ENCODE measurements at regions not wholly inside any gene's neighbourhood (a gene's known extent, or its start where the extent isn't known, plus 50 kb on each side); places are given as distances from the start of the nearest gene placed in this dataset.

DNA sequence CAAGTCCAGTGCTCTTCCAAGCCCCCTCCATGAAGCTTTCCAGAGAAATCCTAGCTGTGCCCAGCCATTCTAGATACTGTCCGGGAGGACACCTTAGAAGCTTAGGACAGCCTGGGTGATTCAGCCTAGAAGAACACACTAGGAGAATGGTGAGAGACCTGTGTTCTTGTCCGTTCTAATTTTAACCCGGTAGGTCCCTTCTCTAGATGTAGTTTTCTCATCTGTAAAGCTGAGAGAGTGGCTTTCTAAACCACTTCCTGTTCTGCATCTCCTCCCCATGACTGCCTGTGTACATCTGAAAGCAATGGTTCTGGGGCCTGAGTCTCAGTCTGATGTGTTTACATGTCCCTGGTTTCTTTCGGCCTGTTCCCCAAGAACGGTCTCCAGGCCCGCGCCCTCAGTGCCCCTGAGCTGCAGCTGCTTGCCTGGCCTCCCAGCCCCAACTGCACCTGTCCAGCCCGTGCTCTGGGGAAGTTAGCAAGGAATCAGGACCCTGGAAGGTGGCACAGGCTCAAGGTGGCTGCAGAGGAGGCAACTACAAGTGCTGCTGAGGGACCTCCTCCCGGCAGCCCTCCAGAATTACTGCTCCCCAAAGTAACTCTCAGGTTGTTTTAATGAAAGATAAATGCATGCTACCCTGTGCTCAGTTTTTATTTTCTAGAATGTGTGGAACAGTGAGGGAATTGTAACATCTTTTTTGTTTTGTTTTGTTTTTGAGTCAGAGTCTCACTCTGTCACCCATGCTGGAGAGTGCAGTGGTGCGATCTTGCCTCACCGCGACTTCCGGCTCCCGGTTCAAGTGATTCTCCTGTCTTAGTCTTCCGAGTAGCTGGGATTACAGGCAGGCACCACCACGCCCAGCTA is 105.9 kb downstream of the LBH start:
- Histone ChIP-seq H3K4me3 (ENCODE audit: low read depth, low read length) (no peak overlapping the region), H3K9me3 (ENCODE audit: control insufficient read depth, insufficient read depth, low read depth, low read length) (no peaks in the 10 kb centered on the region), H3K36me3 (ENCODE audit: control insufficient read depth in 2 of 2, insufficient read depth in 1 of 2, low read length in 2 of 2) (no peaks in the 10 kb centered on the region), H3K27ac (ENCODE audit: extremely low read depth, low read depth, low read length) (no peak overlapping the region), H3K4me1 (ENCODE audit: control insufficient read depth, insufficient read depth, low read length) (no peaks in the 10 kb centered on the region)
- ChIA-PET POLR2A (no interaction called here), CTCF (interaction anchor here (0.7 kb wide), 3 partner anchors 19 to 378 kb away, joined by 3 to 4 read pairs (median 3); no protein-coding TSS in a partner anchor)
- TF ChIP-seq HOXA7 (CRISPR knock-in tag; IDR thresholded peaks at IDR 0.05; ENCODE audit: borderline replicate concordance) (no peak), ZNF701 (tag by site-specific recombination; IDR thresholded peaks at IDR 0.05) (no peak), KLF16 (tag by site-specific recombination; IDR thresholded peaks at IDR 0.05) (no peak), ZNF510 (tag by site-specific recombination; IDR thresholded peaks at IDR 0.05; ENCODE audit: insufficient replicate concordance) (no peak), ZNF626 (tag by site-specific recombination; IDR thresholded peaks at IDR 0.05) (no peak), ZNF132 (tag by site-specific recombination; IDR thresholded peaks at IDR 0.05; ENCODE audit: borderline replicate concordance) (no peak), HOXD13 (CRISPR knock-in tag; IDR thresholded peaks at IDR 0.05; ENCODE audit: borderline replicate concordance) (no peak), ZBTB17 (tag by site-specific recombination; IDR thresholded peaks at IDR 0.05) (no peak), ZNF792 (tag by site-specific recombination; IDR thresholded peaks at IDR 0.05) (no peak), KLF10 (tag by site-specific recombination; IDR thresholded peaks at IDR 0.05) (no peak), ZFHX2 (tag by site-specific recombination; conservative IDR thresholded peaks at IDR 0.05) (no peak), ZNF560 (tag by site-specific recombination; IDR thresholded peaks at IDR 0.05; ENCODE audit: borderline replicate concordance) (no peak), ZNF138 (tag by site-specific recombination; IDR thresholded peaks at IDR 0.05; ENCODE audit: borderline replicate concordance) (no peak), ZNF776 (tag by site-specific recombination; IDR thresholded peaks at IDR 0.05; ENCODE audit: borderline replicate concordance) (no peak), GLIS2 (tag by site-specific recombination; IDR thresholded peaks at IDR 0.05) (no peak)
- TF ChIP-seq, protein P1, sequence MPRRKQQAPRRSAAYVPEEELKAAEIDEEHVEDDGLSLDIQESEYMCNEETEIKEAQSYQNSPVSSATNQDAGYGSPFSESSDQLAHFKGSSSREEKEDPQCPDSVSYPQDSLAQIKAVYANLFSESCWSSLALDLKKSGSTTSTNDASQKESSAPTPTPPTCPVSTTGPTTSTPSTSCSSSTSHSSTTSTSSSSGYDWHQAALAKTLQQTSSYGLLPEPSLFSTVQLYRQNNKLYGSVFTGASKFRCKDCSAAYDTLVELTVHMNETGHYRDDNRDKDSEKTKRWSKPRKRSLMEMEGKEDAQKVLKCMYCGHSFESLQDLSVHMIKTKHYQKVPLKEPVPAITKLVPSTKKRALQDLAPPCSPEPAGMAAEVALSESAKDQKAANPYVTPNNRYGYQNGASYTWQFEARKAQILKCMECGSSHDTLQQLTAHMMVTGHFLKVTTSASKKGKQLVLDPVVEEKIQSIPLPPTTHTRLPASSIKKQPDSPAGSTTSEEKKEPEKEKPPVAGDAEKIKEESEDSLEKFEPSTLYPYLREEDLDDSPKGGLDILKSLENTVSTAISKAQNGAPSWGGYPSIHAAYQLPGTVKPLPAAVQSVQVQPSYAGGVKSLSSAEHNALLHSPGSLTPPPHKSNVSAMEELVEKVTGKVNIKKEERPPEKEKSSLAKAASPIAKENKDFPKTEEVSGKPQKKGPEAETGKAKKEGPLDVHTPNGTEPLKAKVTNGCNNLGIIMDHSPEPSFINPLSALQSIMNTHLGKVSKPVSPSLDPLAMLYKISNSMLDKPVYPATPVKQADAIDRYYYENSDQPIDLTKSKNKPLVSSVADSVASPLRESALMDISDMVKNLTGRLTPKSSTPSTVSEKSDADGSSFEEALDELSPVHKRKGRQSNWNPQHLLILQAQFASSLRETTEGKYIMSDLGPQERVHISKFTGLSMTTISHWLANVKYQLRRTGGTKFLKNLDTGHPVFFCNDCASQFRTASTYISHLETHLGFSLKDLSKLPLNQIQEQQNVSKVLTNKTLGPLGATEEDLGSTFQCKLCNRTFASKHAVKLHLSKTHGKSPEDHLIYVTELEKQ (tag by site-specific recombination; IDR thresholded peaks at IDR 0.05; ENCODE audit: borderline replicate concordance): no peak
- TF ChIP-seq, protein P2, sequence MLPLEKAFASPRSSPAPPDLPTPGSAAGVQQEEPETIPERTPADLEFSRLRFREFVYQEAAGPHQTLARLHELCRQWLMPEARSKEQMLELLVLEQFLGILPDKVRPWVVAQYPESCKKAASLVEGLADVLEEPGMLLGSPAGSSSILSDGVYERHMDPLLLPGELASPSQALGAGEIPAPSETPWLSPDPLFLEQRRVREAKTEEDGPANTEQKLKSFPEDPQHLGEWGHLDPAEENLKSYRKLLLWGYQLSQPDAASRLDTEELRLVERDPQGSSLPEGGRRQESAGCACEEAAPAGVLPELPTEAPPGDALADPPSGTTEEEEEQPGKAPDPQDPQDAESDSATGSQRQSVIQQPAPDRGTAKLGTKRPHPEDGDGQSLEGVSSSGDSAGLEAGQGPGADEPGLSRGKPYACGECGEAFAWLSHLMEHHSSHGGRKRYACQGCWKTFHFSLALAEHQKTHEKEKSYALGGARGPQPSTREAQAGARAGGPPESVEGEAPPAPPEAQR (tag by site-specific recombination; IDR thresholded peaks at IDR 0.05): no peak

DNA sequence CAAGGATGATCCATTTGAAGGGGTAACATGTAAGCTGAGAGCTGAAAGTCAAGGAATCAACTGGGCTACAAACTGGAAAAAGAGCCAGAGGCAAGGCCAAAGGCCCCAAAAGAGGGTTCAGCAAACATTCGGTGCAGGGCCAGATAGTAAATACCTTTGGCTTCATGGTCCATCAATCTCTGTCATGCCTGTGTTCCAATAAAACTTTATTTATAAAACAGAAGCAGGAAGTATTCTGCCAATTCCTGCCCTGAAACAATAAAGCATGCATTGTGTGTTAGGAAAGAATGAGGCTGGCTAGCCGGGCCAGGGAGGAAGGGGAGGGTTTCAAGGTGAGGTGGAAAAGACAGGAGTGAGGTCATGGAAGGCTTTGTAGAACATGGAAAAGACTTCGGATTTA is 107.1 kb downstream of the LBH start:
- CTCF ChIA-PET: no interaction called here
- POLR2A ChIA-PET: no interaction called here
- no peaks in the 10 kb centered on the region for H3K4me1 ChIP-seq (ENCODE audit: control insufficient read depth, insufficient read depth, low read length)

More for the DNA sequence above, 107.1 kb downstream of the LBH start:
- TF ChIP-seq, protein P3, sequence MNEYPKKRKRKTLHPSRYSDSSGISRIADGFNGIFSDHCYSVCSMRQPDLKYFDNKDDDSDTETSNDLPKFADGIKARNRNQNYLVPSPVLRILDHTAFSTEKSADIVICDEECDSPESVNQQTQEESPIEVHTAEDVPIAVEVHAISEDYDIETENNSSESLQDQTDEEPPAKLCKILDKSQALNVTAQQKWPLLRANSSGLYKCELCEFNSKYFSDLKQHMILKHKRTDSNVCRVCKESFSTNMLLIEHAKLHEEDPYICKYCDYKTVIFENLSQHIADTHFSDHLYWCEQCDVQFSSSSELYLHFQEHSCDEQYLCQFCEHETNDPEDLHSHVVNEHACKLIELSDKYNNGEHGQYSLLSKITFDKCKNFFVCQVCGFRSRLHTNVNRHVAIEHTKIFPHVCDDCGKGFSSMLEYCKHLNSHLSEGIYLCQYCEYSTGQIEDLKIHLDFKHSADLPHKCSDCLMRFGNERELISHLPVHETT (tag by site-specific recombination; IDR thresholded peaks at IDR 0.05): no peak
- H3K9me3 ChIP-seq (ENCODE audit: control insufficient read depth, insufficient read depth, low read depth, low read length): no peaks in the 10 kb centered on the region
- H3K4me3 ChIP-seq (ENCODE audit: low read depth, low read length): no peak overlapping the region
- H3K27ac ChIP-seq (ENCODE audit: extremely low read depth, low read depth, low read length): no peak overlapping the region
- no peaks in the 10 kb centered on the region for H3K36me3 ChIP-seq (ENCODE audit: control insufficient read depth in 2 of 2, insufficient read depth in 1 of 2, low read length in 2 of 2)

Measured in HEK293 (cell line).